Testis (tissue), 2 donors: ENCODE measurements at regions not wholly inside any gene's neighbourhood (a gene's known extent, or its start where the extent isn't known, plus 50 kb on each side); places are given as distances from the start of the nearest gene placed in this dataset.

Source experiments
- DNase-seq: peaks from one replicate; pipeline ENCODE4 v3.0.0-alpha.2; 2019
- H3K27ac ChIP-seq, 2 donors: fragments of 200-600 bp; sonication (generic); one replicate each; pipeline ENCODE4 v1.5.1; 2019
- H3K27me3 ChIP-seq: fragments of 200-600 bp; sonication (generic); one replicate; pipeline ENCODE4 v1.5.1; 2019
- H3K36me3 ChIP-seq: fragments of 200-600 bp; sonication (generic); one replicate; pipeline ENCODE4 v1.5.1; 2017; ENCODE audit warnings: low read depth; ENCODE audit errors: missing control alignments
- H3K4me1 ChIP-seq: fragments of 200-600 bp; sonication (generic); one replicate; pipeline ENCODE4 v1.5.1; 2019
- H3K4me3 ChIP-seq, 2 donors: fragments of 200-600 bp; sonication (generic); one replicate each; pipeline ENCODE4 v1.5.1; 2017 to 2019
- H3K9me3 ChIP-seq: fragments of 200-600 bp; sonication (generic); one replicate; pipeline ENCODE4 v1.5.1; 2017
- CTCF ChIP-seq, 3 experiments: fragments of 450-650 bp in 2 of 3; fragments of 200-600 bp in 1 of 3; sonication (generic) in 1 of 3; IDR thresholded peaks; one replicate each; pipeline ENCODE4 v1.5.1; 2016 to 2019; ENCODE audit warnings: antibody characterized with exemption in 3 of 3, mild to moderate bottlenecking in 2 of 3, moderate library complexity in 1 of 3
- POLR2A ChIP-seq: fragments of 450-650 bp; IDR thresholded peaks from one replicate; pipeline ENCODE4 v1.6.1; 2017; ENCODE audit warnings: antibody characterized with exemption, mild to moderate bottlenecking, moderate library complexity
- WGBS, 2 donors: methylation state at CpG; one replicate each; pipeline ENCODE4 v1.1.5; 2018; 5-methylcytosine and 5-hydroxymethylcytosine counted together
- intact Hi-C: fragments of 100-400 bp; cut with DNase I; formaldehyde crosslinking; loops from one replicate; pipeline ENCODE4 v1.15.1; 2023; ENCODE audit warnings: low total_unique reads

GRCh38 chr13:74825938-74826246 is 656.1 kb downstream of the TBC1D4 start:
- DNase-seq = no peak
- TF ChIP-seq POLR2A = no peak
- no peak for TF ChIP-seq CTCF (IDR thresholded peaks at IDR 0.05)
- intact Hi-C loops = no loop called here
- Histone ChIP-seq H3K27ac (no peak overlapping the region), H3K4me3 (no peak overlapping the region), H3K27me3 (no peaks in the 10 kb centered on the region), H3K4me1 (no peaks in the 10 kb centered on the region), H3K9me3 (no peaks in the 10 kb centered on the region), H3K36me3 (no peaks in the 10 kb centered on the region)

GRCh38 chr13:74825152-74825937 is 656.6 kb downstream of the TBC1D4 start:
- H3K27ac ChIP-seq = no peak overlapping the region
- no peaks in the 10 kb centered on the region for H3K36me3 ChIP-seq
- intact Hi-C loops = no loop called here
- 93 to 95% methylated on average over 2 of the region's 2 CpGs for WGBS, 2 donors
- no peak overlapping the region for H3K4me3 ChIP-seq
- H3K4me1 ChIP-seq = no peaks in the 10 kb centered on the region
- TF ChIP-seq CTCF (IDR thresholded peaks at IDR 0.05) (no peak), POLR2A (no peak)
- DNase-seq = no peak
- no peaks in the 10 kb centered on the region for H3K9me3 ChIP-seq
- H3K27me3 ChIP-seq = no peaks in the 10 kb centered on the region

- Histone ChIP-seq H3K4me1 (no peaks in the 10 kb centered on the region), H3K4me3 (no peak overlapping the region), H3K27me3 (no peaks in the 10 kb centered on the region), H3K9me3 (no peaks in the 10 kb centered on the region), H3K27ac (no peak overlapping the region), H3K36me3 (no peaks in the 10 kb centered on the region)
- TF ChIP-seq CTCF (IDR thresholded peaks at IDR 0.05) (no peak), POLR2A (no peak)
- WGBS, 2 donors = 89 to 92% methylated on average over 3 of the region's 3 CpGs
- intact Hi-C loops = no loop called here
- DNase-seq = no peak
These were observed 661.2 kb downstream of the TBC1D4 start for GRCh38 chr13:74820809-74821208.

- Histone ChIP-seq H3K4me3 (no peak overlapping the region), H3K4me1 (no peaks in the 10 kb centered on the region), H3K27me3 (no peaks in the 10 kb centered on the region), H3K27ac (no peak overlapping the region), H3K36me3 (no peaks in the 10 kb centered on the region), H3K9me3 (no peaks in the 10 kb centered on the region)
- intact Hi-C loops = no loop called here
- TF ChIP-seq CTCF (IDR thresholded peaks at IDR 0.05) (no peak), POLR2A (no peak)
- 70 to 89% methylated on average over 2 of the region's 2 CpGs for WGBS, 2 donors
- no peak for DNase-seq
These were observed 662.4 kb downstream of the TBC1D4 start for GRCh38 chr13:74819549-74819948.

- intact Hi-C loops = no loop called here
- no peak overlapping the region for H3K4me3 ChIP-seq
- H3K27ac ChIP-seq = no peak overlapping the region
- H3K4me1 ChIP-seq = no peaks in the 10 kb centered on the region
- H3K27me3 ChIP-seq = no peaks in the 10 kb centered on the region
- H3K36me3 ChIP-seq = no peaks in the 10 kb centered on the region
- whole genome bisulfite sequencing, 2 donors = 60 to 69% methylated on average over 1 of the region's 1 CpG
- no peak for TF ChIP-seq POLR2A
- TF ChIP-seq CTCF (IDR thresholded peaks at IDR 0.05) = no peak
- no peak for DNase-seq
- H3K9me3 ChIP-seq = no peaks in the 10 kb centered on the region
These were observed 665.2 kb downstream of the TBC1D4 start for GRCh38 chr13:74816737-74817136.
